Heart right ventricle (tissue), 16 donors: ENCODE measurements at regions not wholly inside any gene's neighbourhood (a gene's known extent, or its start where the extent isn't known, plus 50 kb on each side); places are given as distances from the start of the nearest gene placed in this dataset.

Experiments used
- ATAC-seq, 8 donors: fragments of 200-7000 bp; cut with Tn5 transposase; one replicate each; pipeline ENCODE4 v1.9.1; 2020; ENCODE audit warnings: mild to moderate bottlenecking in 8 of 8, moderate library complexity in 8 of 8, moderate number of reproducible peaks in 1 of 8
- DNase-seq, 2 donors: peaks; one replicate each; pipeline ENCODE4 v3.0.0-alpha.2; 2020
- H3K27ac ChIP-seq, 10 donors: fragments of 200-600 bp; sonication (generic) in 2 of 10; one replicate each; pipeline versions ENCODE4 v1.5.0 to v1.8.0; 2020 to 2022; ENCODE audit warnings: mild to moderate bottlenecking in 3 of 10
- H3K27me3 ChIP-seq, 7 donors: fragments of 200-600 bp; one replicate each; pipeline ENCODE4 v1.8.0; 2021 to 2022; ENCODE audit warnings: mild to moderate bottlenecking in 2 of 7
- H3K36me3 ChIP-seq, 9 donors: fragments of 200-600 bp; sonication (generic) in 1 of 9; one replicate each; pipeline versions ENCODE4 v1.5.0 to v1.8.0; 2020 to 2022; ENCODE audit warnings: mild to moderate bottlenecking in 2 of 9
- H3K4me1 ChIP-seq, 9 donors: fragments of 200-600 bp; sonication (generic) in 1 of 9; one replicate each; pipeline versions ENCODE4 v1.5.0 to v1.8.0; 2020 to 2022; ENCODE audit warnings: mild to moderate bottlenecking in 4 of 9
- H3K4me3 ChIP-seq, 10 donors: fragments of 200-600 bp; sonication (generic) in 2 of 10; one replicate each; pipeline versions ENCODE4 v1.5.0 to v1.8.0; 2020 to 2022; ENCODE audit warnings: mild to moderate bottlenecking in 7 of 10, moderate library complexity in 2 of 10
- H3K9me3 ChIP-seq, 11 donors: fragments of 200-600 bp in 10 of 11; sonication (generic) in 2 of 11; one replicate each; pipeline versions ENCODE4 v1.5.0 to v1.8.0; 2013 to 2022; ENCODE audit warnings: mild to moderate bottlenecking in 2 of 11, control low read depth in 1 of 11, moderate library complexity in 1 of 11
- WGBS, 2 donors: extraction: QIAGEN DNeasy Blood & Tissue Kit; methylation state at CpG; one replicate each; pipeline ENCODE4 v1.1.7; 2013; ENCODE audit warnings: inconsistent platforms in 1 of 2; 5-methylcytosine and 5-hydroxymethylcytosine counted together
- intact Hi-C, 10 donors: fragments of 100-400 bp; cut with DNase I; formaldehyde crosslinking; loops; one replicate each; pipeline versions ENCODE4 v1.11.1 to v1.14.2; 2022
- TF ChIP-seq, protein P1 (sequence below), 9 donors: fragments of 200-600 bp; sonication (generic) in 2 of 9; IDR thresholded peaks; one replicate each; pipeline versions ENCODE4 v1.5.0 to v1.8.0; 2021 to 2022; ENCODE audit warnings: antibody characterized with exemption in 9 of 9, mild to moderate bottlenecking in 5 of 9, moderate library complexity in 1 of 9
- donor health status: Arrhythmogenic right ventricular cardiomyopathy.
- donor health status: ischemic (EF 13 %, LVEDD 7.1; RV severe dilation, severe dysfunction).
- donor health status: healthy with polysubstance abuse.
- donor health status: DM: no; HTN: yes; CAD: no.
- donor health status: DM: no; HTN: no; CAD: no.
- donor health status: ischemic (EF 25% LVEDD 6.9; RV normal size, moderate dysfunction).
- donor health status: ischemic (EF 25% LVEDD 5.7; RV mildly dilated, moderate dysfunction).
- donor health status: healthy.
- donor health status: DM: yes; HTN: yes; CAD: no.
- donor health status: Ischemic cardiomyopathy.
- donor health status: ischemic (EF 35%, LVEDD 5.7; RV mildly dilated, moderate dysfunction).
- donor health status: nonischemic (EF 11% LVEDD 7.7; RV severe dilation, severe dysfunction).
- donor health status: DM: yes; HTN: yes; CAD: no.
- donor health status: PGD.
- donor health status: ischemic (EF 29% LVEDD 5.4; RV normal size, mild dysfunction).
- donor health status: nonischemic (EF 23%, LVEDD 6.1; RV moderate dilation, normal function).

DNA sequence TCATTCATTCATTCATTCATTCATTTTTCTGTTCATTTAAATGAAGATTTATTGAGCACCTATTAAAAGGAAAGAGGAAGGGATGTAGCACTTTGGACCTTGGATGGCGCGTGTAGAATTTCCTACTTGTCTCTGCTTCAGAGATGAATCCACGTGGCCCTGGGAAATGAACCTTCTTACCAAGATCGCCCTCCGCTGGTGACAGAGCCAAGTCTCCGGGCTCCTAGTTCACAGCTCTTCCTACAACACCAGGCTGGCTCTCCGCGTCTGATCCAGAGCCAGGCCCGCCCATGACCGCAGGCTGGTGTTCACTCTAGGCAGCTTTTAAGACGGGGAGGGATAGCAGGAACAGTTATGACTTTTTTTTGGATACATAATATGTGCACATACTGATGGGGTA lies 70.9 kb upstream of the PIWIL1 start:
- TF ChIP-seq, protein P1, sequence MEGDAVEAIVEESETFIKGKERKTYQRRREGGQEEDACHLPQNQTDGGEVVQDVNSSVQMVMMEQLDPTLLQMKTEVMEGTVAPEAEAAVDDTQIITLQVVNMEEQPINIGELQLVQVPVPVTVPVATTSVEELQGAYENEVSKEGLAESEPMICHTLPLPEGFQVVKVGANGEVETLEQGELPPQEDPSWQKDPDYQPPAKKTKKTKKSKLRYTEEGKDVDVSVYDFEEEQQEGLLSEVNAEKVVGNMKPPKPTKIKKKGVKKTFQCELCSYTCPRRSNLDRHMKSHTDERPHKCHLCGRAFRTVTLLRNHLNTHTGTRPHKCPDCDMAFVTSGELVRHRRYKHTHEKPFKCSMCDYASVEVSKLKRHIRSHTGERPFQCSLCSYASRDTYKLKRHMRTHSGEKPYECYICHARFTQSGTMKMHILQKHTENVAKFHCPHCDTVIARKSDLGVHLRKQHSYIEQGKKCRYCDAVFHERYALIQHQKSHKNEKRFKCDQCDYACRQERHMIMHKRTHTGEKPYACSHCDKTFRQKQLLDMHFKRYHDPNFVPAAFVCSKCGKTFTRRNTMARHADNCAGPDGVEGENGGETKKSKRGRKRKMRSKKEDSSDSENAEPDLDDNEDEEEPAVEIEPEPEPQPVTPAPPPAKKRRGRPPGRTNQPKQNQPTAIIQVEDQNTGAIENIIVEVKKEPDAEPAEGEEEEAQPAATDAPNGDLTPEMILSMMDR (IDR thresholded peaks at IDR 0.05), result no peak
- DNase-seq, result no peak
- Histone ChIP-seq H3K4me1 (no peaks in the 10 kb centered on the region), H3K4me3 (no peak overlapping the region), H3K9me3 (no peaks in the 10 kb centered on the region), H3K36me3 (no peaks in the 10 kb centered on the region), H3K27ac (no peak overlapping the region), H3K27me3 (peaks cover 0 to 38% (median 11%) of the 10 kb centered on the region in 7 donors)
- ATAC-seq, result no peak
- intact Hi-C loops, result no loop called here
- WGBS, 2 donors, result 31 to 38% methylated on average over 11 of the region's 11 CpGs

DNA sequence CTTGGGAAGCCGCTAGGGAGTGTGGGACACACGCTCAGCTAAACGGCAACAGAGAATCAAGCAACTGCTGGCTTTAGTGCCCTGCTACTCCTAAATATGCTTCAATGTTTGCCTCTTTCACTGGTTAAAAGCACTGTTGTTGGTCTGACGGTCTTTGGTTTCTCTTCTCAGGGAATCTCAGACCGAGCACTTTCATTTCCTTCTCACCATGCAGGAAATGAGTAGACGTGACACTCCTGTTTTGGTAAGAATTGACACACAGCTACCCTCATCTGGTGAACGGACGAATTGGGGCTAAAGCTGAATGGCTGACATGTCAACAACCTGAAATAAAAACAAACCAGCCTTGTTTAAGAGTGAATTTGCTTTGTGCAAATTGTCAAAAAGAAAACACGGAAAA lies 57.5 kb upstream of the PIWIL1 start:
- Histone ChIP-seq H3K27me3 (peaks cover 0 to 21% (median 0%) of the 10 kb centered on the region in 7 donors), H3K27ac (no peak overlapping the region), H3K36me3 (no peaks in the 10 kb centered on the region), H3K9me3 (peaks cover 0 to 20% (median 0%) of the 10 kb centered on the region in 11 donors), H3K4me1 (no peaks in the 10 kb centered on the region), H3K4me3 (peak overlapping the region in 2 of 10 donors; percentile 19 to 24)
- ATAC-seq (peak in 1 of 8 donors; percentile 42), DNase-seq (no peak)
- intact Hi-C loops, result no loop called here
- WGBS, 2 donors, result 40 to 42% methylated on average over 9 of the region's 9 CpGs
- TF ChIP-seq, protein P1 (IDR thresholded peaks at IDR 0.05), result no peak

DNA sequence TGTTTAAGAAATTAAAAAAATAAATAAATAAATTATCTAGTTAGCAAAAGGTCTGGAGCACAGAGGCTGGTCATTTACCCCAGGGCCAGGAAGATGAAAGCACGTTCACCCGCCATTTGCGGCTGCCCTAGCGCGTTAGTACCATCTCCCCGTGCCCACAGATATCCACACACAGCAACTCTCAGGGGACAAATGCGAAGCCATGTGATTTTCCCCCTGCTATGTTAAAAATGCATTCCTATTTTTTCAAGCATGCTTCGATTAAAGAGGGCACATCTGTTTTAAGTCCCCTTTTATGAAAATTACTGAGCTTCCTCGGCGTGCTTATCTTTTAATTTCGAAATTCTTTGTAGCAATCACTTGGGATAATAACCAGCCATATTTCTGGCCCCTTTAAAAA lies 56.9 kb upstream of the PIWIL1 start:
- TF ChIP-seq, protein P1 (IDR thresholded peaks at IDR 0.05), result no peak
- H3K9me3 ChIP-seq, result peaks cover 0 to 20% (median 0%) of the 10 kb centered on the region in 11 donors
- no peak for ATAC-seq
- no peak for DNase-seq
- intact Hi-C loops, result no loop called here
- no peaks in the 10 kb centered on the region for H3K4me1 ChIP-seq
- 74 to 79% methylated on average over 11 of the region's 11 CpGs for WGBS, 2 donors
- H3K4me3 ChIP-seq, result peak overlapping the region in 1 of 10 donors; percentile 19
- H3K27me3 ChIP-seq, result peaks cover 0 to 19% (median 0%) of the 10 kb centered on the region in 7 donors
- no peak overlapping the region for H3K27ac ChIP-seq
- no peaks in the 10 kb centered on the region for H3K36me3 ChIP-seq

DNA sequence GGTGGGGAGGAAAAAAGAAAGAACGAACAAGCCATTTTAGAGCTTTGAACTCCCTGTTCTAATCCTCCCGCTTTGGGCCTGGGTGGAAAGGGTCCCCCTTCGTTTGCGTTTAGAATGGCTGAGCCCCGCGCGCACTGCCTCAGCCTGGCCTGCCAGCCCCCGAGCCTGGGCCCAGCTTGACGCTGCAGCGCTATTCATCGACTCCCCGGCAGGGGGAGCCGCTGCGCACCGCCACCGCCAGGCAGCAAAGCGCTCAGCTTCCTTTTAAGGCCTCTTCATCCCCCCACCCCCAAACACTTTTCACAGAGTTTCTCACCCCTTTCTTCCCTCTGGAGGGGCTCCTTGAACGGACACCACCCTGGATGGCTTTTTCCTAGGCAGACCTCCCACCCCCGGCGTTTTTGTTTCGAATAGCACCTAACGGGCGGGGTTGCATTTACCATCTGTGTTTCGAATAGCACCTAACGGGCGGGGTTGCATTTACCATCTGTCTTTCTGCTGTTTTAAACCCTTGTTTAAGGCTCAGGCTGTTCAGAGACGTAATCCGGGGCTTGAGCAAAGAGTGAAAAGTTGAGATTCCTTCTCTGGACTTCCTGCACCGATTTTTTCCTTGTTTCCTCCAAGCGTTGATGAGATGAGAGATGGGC lies 56.4 kb upstream of the PIWIL1 start:
- ATAC-seq, result peak in 1 of 8 donors; percentile 52
- Histone ChIP-seq H3K36me3 (no peaks in the 10 kb centered on the region), H3K27me3 (peaks cover 0 to 20% (median 0%) of the 10 kb centered on the region in 7 donors), H3K27ac (no peak overlapping the region), H3K9me3 (peaks cover 0 to 20% (median 0%) of the 10 kb centered on the region in 11 donors), H3K4me1 (no peaks in the 10 kb centered on the region), H3K4me3 (peak overlapping the region in 2 of 10 donors; percentile 18 to 24)
- TF ChIP-seq, protein P1 (IDR thresholded peaks at IDR 0.05), result peak in 8 of 9 donors; percentile 21 to 76 (median 52)
- DNase-seq, result peak in 1 of 2 donors; percentile 18
- intact Hi-C loops, result no loop called here
- WGBS, 2 donors, result 42 to 44% methylated on average over 30 of the region's 30 CpGs
